ENCODE measurements at regions not wholly inside any gene's neighbourhood (a gene's known extent, or its start where the extent isn't known, plus 50 kb on each side); places are given as distances from the start of the nearest gene placed in this dataset.

- DNase-seq (ENCODE audit: insufficient read length, low spot score), result no peak
- FAIRE-seq, result no peak
These were observed 50.1 kb upstream of the EFEMP1 start for GRCh38 chr2:55973673-55974072.

GRCh38 chr2:55976681-55977080 is 53.1 kb upstream of the EFEMP1 start:
- no peak for FAIRE-seq

GRCh38 chr2:55985406-55985805 is 61.8 kb upstream of the EFEMP1 start:
- no peak for FAIRE-seq
- DNase-seq (ENCODE audit: insufficient read length, low spot score), result no peak

More at GRCh38 chr2:55976681-55977080, 53.1 kb upstream of the EFEMP1 start:
- no peak for DNase-seq (ENCODE audit: insufficient read length, low spot score)

GRCh38 chr2:55986001-55986400 is 62.4 kb upstream of the EFEMP1 start:
- DNase-seq (ENCODE audit: insufficient read length, low spot score) (no peak), FAIRE-seq (no peak)

GRCh38 chr2:55986700-55987440 is 63.3 kb upstream of the EFEMP1 start:
- FAIRE-seq (no peak), DNase-seq (ENCODE audit: insufficient read length, low spot score) (no peak)

GRCh38 chr2:55989405-55989804 is 65.8 kb upstream of the EFEMP1 start:
- DNase-seq (ENCODE audit: insufficient read length, low spot score) (no peak), FAIRE-seq (no peak)

GRCh38 chr2:55992455-55992854 is 68.9 kb upstream of the EFEMP1 start:
- DNase-seq (ENCODE audit: insufficient read length, low spot score), result peak; percentile 85
- peak; percentile 98 for FAIRE-seq

GRCh38 chr2:55993685-55994084 is 70.1 kb upstream of the EFEMP1 start:
- DNase-seq (ENCODE audit: insufficient read length, low spot score), result no peak
- no peak for FAIRE-seq

GRCh38 chr2:55995211-55995610 is 71.6 kb upstream of the EFEMP1 start:
- no peak for DNase-seq (ENCODE audit: insufficient read length, low spot score)
- FAIRE-seq, result no peak

GRCh38 chr2:55995902-55996301 is 72.3 kb upstream of the EFEMP1 start:
- FAIRE-seq, result no peak
- no peak for DNase-seq (ENCODE audit: insufficient read length, low spot score)

GRCh38 chr2:55999231-55999630 is 75.6 kb upstream of the EFEMP1 start:
- DNase-seq (ENCODE audit: insufficient read length, low spot score), result no peak
- FAIRE-seq, result no peak

- FAIRE-seq, result no peak
- DNase-seq (ENCODE audit: insufficient read length, low spot score), result no peak
These were observed 76.2 kb upstream of the EFEMP1 start for GRCh38 chr2:55999790-56000189.

- DNase-seq (ENCODE audit: insufficient read length, low spot score) (no peak), FAIRE-seq (no peak)
These were observed 78.4 kb upstream of the EFEMP1 start for GRCh38 chr2:56001947-56002346.

- peak; percentile 77 for FAIRE-seq
- DNase-seq (ENCODE audit: insufficient read length, low spot score), result peak; percentile 57
These were observed 85.3 kb upstream of the EFEMP1 start for GRCh38 chr2:56008661-56009431.

GRCh38 chr2:56009758-56010458 is 86.3 kb upstream of the EFEMP1 start:
- DNase-seq (ENCODE audit: insufficient read length, low spot score) (peak; percentile 40), FAIRE-seq (no peak)

GRCh38 chr2:56011624-56012023 is 88.0 kb upstream of the EFEMP1 start:
- DNase-seq (ENCODE audit: insufficient read length, low spot score), result no peak
- FAIRE-seq, result no peak

- FAIRE-seq (no peak), DNase-seq (ENCODE audit: insufficient read length, low spot score) (no peak)
These were observed 88.7 kb upstream of the EFEMP1 start for GRCh38 chr2:56012221-56012765.

GRCh38 chr2:56013475-56013874 is 89.9 kb upstream of the EFEMP1 start:
- FAIRE-seq, result no peak
- no peak for DNase-seq (ENCODE audit: insufficient read length, low spot score)

GRCh38 chr2:56014046-56014730 is 90.6 kb upstream of the EFEMP1 start:
- DNase-seq (ENCODE audit: insufficient read length, low spot score) (no peak), FAIRE-seq (no peak)

- FAIRE-seq (no peak), DNase-seq (ENCODE audit: insufficient read length, low spot score) (no peak)
These were observed 92.1 kb upstream of the EFEMP1 start for GRCh38 chr2:56015711-56016115.

GRCh38 chr2:56017784-56018183 is 94.2 kb upstream of the EFEMP1 start:
- DNase-seq (ENCODE audit: insufficient read length, low spot score) (no peak), FAIRE-seq (peak; percentile 36)

Data from HTR-8/SVneo (cell line).